K562 (cell line): ENCODE measurements at regions not wholly inside any gene's neighbourhood (a gene's known extent, or its start where the extent isn't known, plus 50 kb on each side); places are given as distances from the start of the nearest gene placed in this dataset.

Experiments used
- ATAC-seq: fragments of 200-7000 bp; cut with Tn5 transposase; 3 replicates; pipeline ENCODE4 v1.9.1; 2020; ENCODE audit warnings: moderate library complexity
- BruUV-seq: library from RNA; stranded (reverse); fragments of 400-500 nt; replicated peaks from 2 replicates; lab custom pipeline; 2021; lab: Mats Ljungman, UMichigan
- CTCF ChIA-PET: fragments of 300-600 bp; formaldehyde crosslinking; extraction: SDS; loops from one replicate; lab custom pipeline; 2021; ENCODE audit warnings: low intra/inter-chr PET ratio; lab: Yijun Ruan, JAX
- POLR2A ChIA-PET: fragments of 300-600, 350-650 bp; sonication (Branson Sonifier 250); formaldehyde crosslinking; extraction: SDS; loops from one replicate; lab custom pipeline; 2021; ENCODE audit warnings: antibody characterized with exemption, inconsistent platforms; lab: Yijun Ruan, JAX
- DNase-seq, 4 experiments: peaks; one replicate each; pipeline versions ENCODE4 v3.0.0 to v3.0.0-alpha.2; 2011 to 2018; ENCODE audit warnings: low spot score in 3 of 4, mixed read lengths in 3 of 4; ENCODE audit errors: extremely low read depth in 1 of 4
- FAIRE-seq: peaks from 2 replicates; lab custom pipeline; 2011; peaks lifted over from hg19 to GRCh38; lab: Jason Lieb, UNC
- H2AFZ ChIP-seq: 2 replicates; pipeline ENCODE4 v1.6.0; 2011; ENCODE audit warnings: low read depth, low read length, control low read depth, inconsistent platforms
- H3K27ac ChIP-seq: fragments of 200-600 bp; 3 replicates; pipeline ENCODE4 v1.8.0; 2011; ENCODE audit warnings: low read depth, mild to moderate bottlenecking, control low read depth, inconsistent platforms, low read length, moderate library complexity, mixed read lengths; ENCODE audit errors: extremely low read depth
- H3K27me3 ChIP-seq, 2 experiments: fragments of 300-600 bp in 1 of 2; 2 replicates in 1 of 2; 3 replicates in 1 of 2; pipeline versions ENCODE4 v1.6.0 to v1.8.0; 2011; ENCODE audit warnings: inconsistent platforms in 2 of 2, low read length in 2 of 2, mild to moderate bottlenecking in 1 of 2, mixed read lengths in 1 of 2, moderate library complexity in 1 of 2; ENCODE audit not compliant: control insufficient read depth in 2 of 2, insufficient read depth in 2 of 2
- H3K36me3 ChIP-seq: fragments of 300-600 bp; 3 replicates; pipeline ENCODE4 v1.8.0; 2011; ENCODE audit warnings: mild to moderate bottlenecking, low read length, inconsistent platforms; ENCODE audit not compliant: control insufficient read depth, insufficient read depth
- H3K4me1 ChIP-seq, 2 experiments: fragments of 200-600 bp in 1 of 2; replicated peaks in 1 of 2; 2 replicates in 1 of 2; 3 replicates in 1 of 2; pipeline versions ENCODE4 v1.5.1 to v1.8.0; 2011; ENCODE audit warnings: inconsistent platforms in 2 of 2, low read length in 2 of 2, mild to moderate bottlenecking in 1 of 2, mixed read lengths in 1 of 2, moderate library complexity in 1 of 2; ENCODE audit not compliant: control insufficient read depth in 2 of 2, insufficient read depth in 2 of 2
- H3K4me2 ChIP-seq: 2 replicates; pipeline ENCODE4 v1.6.1; 2011; ENCODE audit warnings: low read length, control low read depth, inconsistent platforms, mixed read lengths; ENCODE audit not compliant: insufficient read depth
- H3K4me3 ChIP-seq: fragments of 200-600 bp; sonication (generic), shearing (Covaris generic); 2 replicates; pipeline ENCODE4 v1.5.1; 2016; ENCODE audit warnings: control low read depth, inconsistent platforms
- H3K79me2 ChIP-seq: fragments of 200-600 bp; 3 replicates; pipeline ENCODE4 v1.8.0; 2011; ENCODE audit warnings: low read length, inconsistent platforms; ENCODE audit not compliant: control insufficient read depth, insufficient read depth
- H3K9ac ChIP-seq, 2 experiments: 2 replicates each; pipeline versions ENCODE4 v1.6.0 to v1.6.1; 2011; ENCODE audit warnings: low read depth in 2 of 2, low read length in 2 of 2, control low read depth in 1 of 2, inconsistent platforms in 1 of 2, mild to moderate bottlenecking in 1 of 2, mixed read lengths in 1 of 2; ENCODE audit not compliant: insufficient read depth in 1 of 2
- H3K9me1 ChIP-seq: one replicate; pipeline ENCODE4 v1.6.0; 2011; ENCODE audit warnings: inconsistent platforms, mild to moderate bottlenecking, low read length, moderate library complexity; ENCODE audit not compliant: control insufficient read depth, insufficient read depth
- H3K9me3 ChIP-seq: replicated peaks from 2 replicates; pipeline ENCODE4 v1.5.1; 2011; ENCODE audit warnings: low read depth, low read length, inconsistent platforms; ENCODE audit not compliant: control insufficient read depth, insufficient read depth
- H4K20me1 ChIP-seq: replicated peaks from 2 replicates; pipeline ENCODE4 v1.6.1; 2011; ENCODE audit warnings: low read length, inconsistent platforms, mixed read lengths; ENCODE audit not compliant: control insufficient read depth, insufficient read depth
- ARHGAP35 ChIP-seq: fragments of 450-650 bp; IDR thresholded peaks from 2 replicates; pipeline ENCODE4 v1.6.1; 2018; ENCODE audit not compliant: partially characterized antibody
- BDP1 ChIP-seq: IDR thresholded peaks from 3 replicates; pipeline ENCODE4 v1.6.1; 2011; ENCODE audit not compliant: insufficient read length, insufficient read depth
- CAMTA2 ChIP-seq: fragments of 250-450 bp; sonication (Bioruptor Pico); conservative IDR thresholded peaks from 2 replicates; pipeline ENCODE4 v1.5.1; 2022
- CEBPB ChIP-seq: fragments of 450-650 bp; IDR thresholded peaks from 2 replicates; pipeline ENCODE4 v1.6.1; 2016; ENCODE audit warnings: missing genetic modification characterization, missing compliant biosample characterization
- ELF2 ChIP-seq: fragments of 250-450 bp; sonication (Bioruptor Pico); IDR thresholded peaks from 2 replicates; pipeline ENCODE4 v1.5.0; 2021; ENCODE audit warnings: mild to moderate bottlenecking
- EWSR1 ChIP-seq: fragments of 450-650 bp; IDR thresholded peaks from 2 replicates; pipeline ENCODE4 v1.6.1; 2018; ENCODE audit warnings: borderline replicate concordance, mild to moderate bottlenecking, low read depth, moderate library complexity; ENCODE audit not compliant: partially characterized antibody
- IRF1 ChIP-seq: sonication (generic); formaldehyde crosslinking; IDR thresholded peaks from 2 replicates; pipeline ENCODE4 v1.8.0; 2022; ENCODE audit warnings: missing genetic modification reagents, mild to moderate bottlenecking, borderline replicate concordance
- LARP7 ChIP-seq: fragments of 450-650 bp; IDR thresholded peaks from 2 replicates; pipeline ENCODE4 v1.6.1; 2016
- XRCC4 ChIP-seq: IDR thresholded peaks from one replicate; pipeline ENCODE4 v1.6.1; 2011; ENCODE audit not compliant: insufficient read depth, insufficient read length; ENCODE audit errors: extremely low read depth
- ZNF561 ChIP-seq: fragments of 450-650 bp; formaldehyde crosslinking; conservative IDR thresholded peaks from 2 replicates; pipeline ENCODE4 v1.4.0; 2020; ENCODE audit warnings: mild to moderate bottlenecking, moderate library complexity
- WGBS: fragments of 100-300 bp; shearing (Covaris generic); methylation state at CpG from one replicate; pipeline ENCODE4 v1.1.6; 2016; ENCODE audit warnings: low coverage, mixed read lengths; ENCODE audit not compliant: insufficient coverage; ENCODE audit errors: missing lambda C conversion rate; 5-methylcytosine and 5-hydroxymethylcytosine counted together
- in situ Hi-C: fragments of 300-500 bp; cut with MboI; formaldehyde crosslinking; loops from 4 replicates; pipeline ENCODE4 v1.15.0; 2018; ENCODE audit warnings: inconsistent platforms, mixed read lengths
- intact Hi-C: fragments of 100-400 bp; cut with micrococcal nuclease; formaldehyde crosslinking; loops from 2 replicates; pipeline ENCODE4 v1.14.2; 2022

- intact Hi-C loops (no loop called here), in situ Hi-C loops (no loop called here)
- Histone ChIP-seq H3K9me1 (no peaks in the 10 kb centered on the region), H3K27me3 (no peaks in the 10 kb centered on the region), H3K4me2 (no peak overlapping the region), H3K36me3 (no peaks in the 10 kb centered on the region), H3K9me3 (no peaks in the 10 kb centered on the region), H3K4me3 (no peak overlapping the region), H2AFZ (no peak overlapping the region), H3K27ac (no peak overlapping the region), H4K20me1 (no peaks in the 10 kb centered on the region), H3K79me2 (no peaks in the 10 kb centered on the region), H3K4me1 (no peaks in the 10 kb centered on the region), H3K9ac (no peak overlapping the region)
- no peak for DNase-seq
- no peak for ATAC-seq
- no TSS peak for BruUV-seq
- TF ChIP-seq EWSR1 (no peak), CEBPB (tag) (no peak), BDP1 (no peak), ELF2 (CRISPR knock-in tag) (no peak), ZNF561 (no peak), XRCC4 (no peak), CAMTA2 (no peak), IRF1 (CRISPR knock-in tag) (no peak), ARHGAP35 (no peak), LARP7 (no peak)
- ChIA-PET POLR2A (no interaction called here), CTCF (no interaction called here)
- no peak for FAIRE-seq
- WGBS = 1% methylated on average over 5 of the region's 5 CpGs
These were observed 202.0 kb downstream of the CENPW start for GRCh38 chr6:126541806-126542491.
